A549 (cell line): ENCODE measurements at regions not wholly inside any gene's neighbourhood (a gene's known extent, or its start where the extent isn't known, plus 50 kb on each side); places are given as distances from the start of the nearest gene placed in this dataset.

ENCODE experiments used
- ATAC-seq, 2 experiments: fragments of 200-7000 bp in 1 of 2; fragments of >200 bp in 1 of 2; cut with Nextera tagmentation in 1 of 2; cut with Tn5 transposase in 1 of 2; 3 replicates each; pipeline versions ENCODE4 v1.8.0 to v1.9.1; 2018 to 2020; ENCODE audit warnings: mild to moderate bottlenecking in 1 of 2, moderate library complexity in 1 of 2
- CTCF ChIA-PET: fragments of 300-600 bp; sonication (Branson Sonifier 250); formaldehyde crosslinking; extraction: SDS; loops from one replicate; lab custom pipeline; 2021; ENCODE audit warnings: antibody characterized with exemption, inconsistent platforms; lab: Yijun Ruan, JAX
- POLR2A ChIA-PET: fragments of 350-600 bp; formaldehyde crosslinking; extraction: SDS; loops from one replicate; lab custom pipeline; 2021; ENCODE audit warnings: antibody characterized with exemption, inconsistent platforms; lab: Yijun Ruan, JAX
- DNase-seq, 2 experiments: peaks; one replicate each; pipeline versions ENCODE4 v3.0.0 to v3.0.0-alpha.2; 2011 to 2016; ENCODE audit warnings: low read depth in 1 of 2, low spot score in 1 of 2
- FAIRE-seq: peaks from 2 replicates; lab custom pipeline; 2011; peaks lifted over from hg19 to GRCh38; lab: Jason Lieb, UNC
- H3K27ac ChIP-seq, 2 experiments: fragments of >200 bp; sonication (Bioruptor Twin); formaldehyde crosslinking; 3 replicates each; pipeline ENCODE4 v1.5.1; 2016 to 2017
- H3K4me1 ChIP-seq: fragments of >200 bp; sonication (Bioruptor Twin); formaldehyde crosslinking; 3 replicates; pipeline ENCODE4 v1.6.1; 2016
- H3K4me2 ChIP-seq: fragments of >200 bp; sonication (Bioruptor Twin); formaldehyde crosslinking; 3 replicates; pipeline ENCODE4 v1.6.1; 2016
- H3K4me3 ChIP-seq: fragments of >200 bp; sonication (Bioruptor Twin); formaldehyde crosslinking; 3 replicates; pipeline ENCODE4 v1.5.1; 2016
- H3K9me3 ChIP-seq: fragments of >200 bp; sonication (Bioruptor Twin); formaldehyde crosslinking; 3 replicates; pipeline ENCODE4 v1.6.1; 2016
- BCL3 ChIP-seq: fragments of >200 bp; sonication (Bioruptor Twin); formaldehyde crosslinking; IDR thresholded peaks from 3 replicates; pipeline ENCODE4 v1.6.1; 2016
- BHLHE40 ChIP-seq: IDR thresholded peaks from 2 replicates; pipeline ENCODE4 v1.6.1; 2012; ENCODE audit warnings: low read depth, low read length, inconsistent platforms
- CBX2 ChIP-seq: fragments of 200-600 bp; sonication (generic); IDR thresholded peaks from 2 replicates; pipeline ENCODE4 v1.6.1; 2016; ENCODE audit warnings: low read depth, mild to moderate bottlenecking, borderline replicate concordance
- CEBPB ChIP-seq, 2 experiments: fragments of >200 bp in 1 of 2; sonication (Bioruptor Twin) in 1 of 2; formaldehyde crosslinking in 1 of 2; IDR thresholded peaks; 2 replicates each; pipeline ENCODE4 v1.6.1; 2012 to 2016
- E2F6 ChIP-seq: IDR thresholded peaks from 2 replicates; pipeline ENCODE4 v1.6.1; 2012; ENCODE audit warnings: low read depth, borderline replicate concordance
- EP300 ChIP-seq, 2 experiments: fragments of >200 bp; sonication (Bioruptor Twin); formaldehyde crosslinking; IDR thresholded peaks; 2 replicates in 1 of 2; 3 replicates in 1 of 2; pipeline ENCODE4 v1.6.1; 2016 to 2017
- ESRRA ChIP-seq: fragments of 150-350 bp; IDR thresholded peaks from 2 replicates; pipeline ENCODE4 v1.6.1; 2014; ENCODE audit warnings: mild to moderate bottlenecking, low read length, borderline replicate concordance
- FOSB ChIP-seq: fragments of 250-450 bp; sonication (Bioruptor Pico); IDR thresholded peaks from 2 replicates; pipeline ENCODE4 v1.5.0; 2020; ENCODE audit warnings: mild to moderate bottlenecking, moderate library complexity
- HDAC2 ChIP-seq: fragments of 200-600 bp; sonication (generic); IDR thresholded peaks from 2 replicates; pipeline ENCODE4 v1.6.1; 2016
- HEYL ChIP-seq: fragments of 250-450 bp; sonication (Bioruptor Pico); IDR thresholded peaks from 2 replicates; pipeline ENCODE4 v1.8.0; 2021; ENCODE audit warnings: mild to moderate bottlenecking, moderate library complexity
- HMGXB4 ChIP-seq: fragments of 250-450 bp; sonication (Bioruptor Pico); IDR thresholded peaks from 2 replicates; pipeline ENCODE4 v1.5.0; 2021; ENCODE audit warnings: mild to moderate bottlenecking, moderate library complexity, borderline replicate concordance
- HOXA7 ChIP-seq: fragments of 250-450 bp; sonication (Bioruptor Pico); IDR thresholded peaks from 2 replicates; pipeline ENCODE4 v1.5.0; 2020; ENCODE audit warnings: mild to moderate bottlenecking, moderate library complexity
- HOXB5 ChIP-seq: fragments of 250-450 bp; sonication (Bioruptor Pico); IDR thresholded peaks from 2 replicates; pipeline ENCODE4 v1.5.0; 2020; ENCODE audit warnings: mild to moderate bottlenecking, moderate library complexity
- NPAS2 ChIP-seq: fragments of 250-450 bp; sonication (Bioruptor Pico); IDR thresholded peaks from 2 replicates; pipeline ENCODE4 v1.8.0; 2022; ENCODE audit warnings: mild to moderate bottlenecking, moderate library complexity, borderline replicate concordance
- POLR2A ChIP-seq: IDR thresholded peaks from 2 replicates; pipeline ENCODE4 v1.6.1; 2012; ENCODE audit warnings: mild to moderate bottlenecking, low read length
- POLR2AphosphoS2 ChIP-seq: conservative IDR thresholded peaks from 2 replicates; pipeline ENCODE4 v1.6.1; 2012; ENCODE audit warnings: low read length, improper control_type of control experiment, inconsistent platforms
- RAD21 ChIP-seq, 2 experiments: fragments of >200 bp in 1 of 2; sonication (Bioruptor Twin) in 1 of 2; formaldehyde crosslinking in 1 of 2; IDR thresholded peaks in 1 of 2; conservative IDR thresholded peaks in 1 of 2; 2 replicates in 1 of 2; 3 replicates in 1 of 2; pipeline ENCODE4 v1.6.1; 2012 to 2018; ENCODE audit warnings: inconsistent platforms in 1 of 2
- RARB ChIP-seq: fragments of 250-450 bp; sonication (Bioruptor Pico); IDR thresholded peaks from 2 replicates; pipeline ENCODE4 v1.8.0; 2021; ENCODE audit warnings: mild to moderate bottlenecking, moderate library complexity
- USF2 ChIP-seq: fragments of 450-650 bp; IDR thresholded peaks from 2 replicates; pipeline ENCODE4 v1.6.1; 2014; ENCODE audit warnings: antibody characterized with exemption
- ZFP36 ChIP-seq: fragments of 450-650 bp; IDR thresholded peaks from 2 replicates; pipeline ENCODE4 v1.6.1; 2014; ENCODE audit warnings: borderline replicate concordance; ENCODE audit not compliant: partially characterized antibody
- ZNF302 ChIP-seq: fragments of 250-450 bp; sonication (Bioruptor Pico); IDR thresholded peaks from 2 replicates; pipeline ENCODE4 v1.9.0; 2021; ENCODE audit warnings: inconsistent platforms, mild to moderate bottlenecking, moderate library complexity
- WGBS: methylation state at CpG from one replicate; pipeline ENCODE4 v1.1.6; 2017; ENCODE audit errors: missing lambda C conversion rate; 5-methylcytosine and 5-hydroxymethylcytosine counted together

GRCh38 chr22:27483095-27483785 is 318.3 kb downstream of the MN1 start:
- 62% methylated on average over 10 of the region's 12 CpGs for WGBS
- no peaks in the 10 kb centered on the region for H3K9me3 ChIP-seq
- H3K27ac ChIP-seq = no peak overlapping the region
- DNase-seq (no peak), ATAC-seq (no peak)
- H3K4me3 ChIP-seq = no peak overlapping the region
- CTCF ChIA-PET = no interaction called here
- TF ChIP-seq RAD21 (conservative IDR thresholded peaks at IDR 0.05 in 1 of 2, IDR thresholded peaks at IDR 0.05 in 1 of 2) = no peak
- no peak for TF ChIP-seq POLR2A
- no peak for TF ChIP-seq HDAC2
- TF ChIP-seq HEYL = no peak
- TF ChIP-seq CBX2 = no peak
- no peak for TF ChIP-seq POLR2AphosphoS2
- no peak for TF ChIP-seq USF2
- TF ChIP-seq ZNF302 (CRISPR knock-in tag) = no peak
- TF ChIP-seq NPAS2 (CRISPR knock-in tag) = no peak
- TF ChIP-seq RARB (CRISPR knock-in tag) = no peak
- no peak for TF ChIP-seq FOSB (CRISPR knock-in tag)
- TF ChIP-seq CEBPB (IDR thresholded peaks at IDR 0.05) = no peak
- TF ChIP-seq HOXB5 (CRISPR knock-in tag) = no peak
- no peak for TF ChIP-seq BHLHE40
- TF ChIP-seq HMGXB4 = no peak
- no peak for TF ChIP-seq ZFP36
- TF ChIP-seq ESRRA = no peak
- TF ChIP-seq EP300 (IDR thresholded peaks at IDR 0.05) = no peak
- TF ChIP-seq BCL3 = no peak
- TF ChIP-seq, all 56 proteins: peak for 0
- peaks cover 8% of the 10 kb centered on the region for H3K4me1 ChIP-seq
- no peak for FAIRE-seq
- POLR2A ChIA-PET = no interaction called here
- H3K4me2 ChIP-seq = no peak overlapping the region

- no peak overlapping the region for H3K4me3 ChIP-seq
- H3K4me1 ChIP-seq = peaks cover 28% of the 10 kb centered on the region
- ChIA-PET CTCF (no interaction called here), POLR2A (no interaction called here)
- DNase-seq (no peak), FAIRE-seq (no peak)
- WGBS = 59% methylated on average over 3 of the region's 3 CpGs
- H3K4me2 ChIP-seq = no peak overlapping the region
- no peak for TF ChIP-seq E2F6
- no peak for TF ChIP-seq HOXA7 (CRISPR knock-in tag)
- TF ChIP-seq RARB (CRISPR knock-in tag) = no peak
- TF ChIP-seq, all 56 proteins: peak for 0
- H3K9me3 ChIP-seq = no peaks in the 10 kb centered on the region
- no peak overlapping the region for H3K27ac ChIP-seq
- no peak for ATAC-seq
These were observed 315.7 kb downstream of the MN1 start for GRCh38 chr22:27485842-27486241.
